ENCODE measurements at regions not wholly inside any gene's neighbourhood (a gene's known extent, or its start where the extent isn't known, plus 50 kb on each side); places are given as distances from the start of the nearest gene placed in this dataset.
"Not testable (repeated sequence)": the region's sequence is repeated elsewhere in the genome, so short reads cannot be mapped to it uniquely, and the experiment has no call there.

DNA sequence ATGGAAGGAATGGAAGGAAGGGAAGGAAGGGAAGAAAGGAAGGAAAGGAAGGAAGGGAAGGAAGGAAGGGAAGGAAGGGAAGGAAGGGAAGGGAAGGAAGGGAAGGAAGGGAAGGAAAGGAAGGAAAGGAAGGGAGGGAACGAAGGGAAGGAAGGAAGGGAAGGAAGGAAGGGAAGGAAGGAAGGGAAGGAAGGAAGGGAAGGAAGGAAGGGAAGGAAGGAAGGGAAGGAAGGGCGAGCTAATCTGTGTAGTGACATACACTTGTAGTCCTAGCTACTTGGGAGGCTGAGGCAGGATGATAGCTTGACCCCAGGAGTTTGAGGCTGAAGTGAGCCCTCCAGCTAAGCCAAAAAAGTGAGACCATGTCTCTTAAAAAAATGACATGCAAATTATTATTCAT, 311.3 kb upstream of the LUZP2 start:
- not testable (repeated sequence) for DNase-seq (ENCODE audit: low read depth)

- no peak for DNase-seq (ENCODE audit: low read depth)
Observed at GRCh38 chr11:24196733-24197132, 300.1 kb upstream of the LUZP2 start.

DNA sequence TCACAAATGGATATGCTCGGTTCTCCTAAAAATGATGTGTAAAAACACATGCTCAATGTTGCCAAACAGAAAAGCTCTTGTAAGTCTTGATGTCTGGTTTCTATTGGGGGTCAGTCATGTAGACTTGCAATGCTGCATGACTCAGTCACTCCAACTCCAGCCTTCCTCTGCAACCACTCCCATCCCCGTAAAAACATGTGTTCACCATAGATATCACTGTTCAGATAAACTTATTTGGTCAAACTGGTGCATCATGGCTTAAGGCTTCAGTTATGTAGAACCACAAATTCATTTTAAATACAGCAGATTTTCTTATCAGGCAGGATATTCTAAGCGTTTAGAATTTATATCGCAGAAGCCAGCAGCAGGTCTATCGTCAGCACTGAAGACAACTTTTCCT, 298.4 kb upstream of the LUZP2 start:
- peak; percentile 88 for DNase-seq (ENCODE audit: low read depth)

DNA sequence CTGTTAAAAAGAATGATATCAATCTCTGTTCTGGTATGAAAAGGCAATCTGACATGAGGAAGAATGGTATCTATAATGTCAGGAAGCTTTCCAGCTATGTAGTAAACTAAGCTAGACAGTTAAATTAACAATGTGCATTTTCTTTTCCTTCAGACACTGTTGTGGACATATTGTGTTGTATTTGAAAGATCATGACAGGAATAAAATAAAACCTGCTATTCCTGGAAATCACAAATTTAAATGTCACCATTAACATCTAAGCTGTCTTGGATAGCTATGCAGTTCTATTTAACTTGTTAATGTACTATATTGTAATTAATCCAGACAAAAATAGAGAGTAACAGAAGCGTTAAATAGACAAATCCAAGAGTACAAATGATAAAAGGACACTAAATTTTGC, 297.4 kb upstream of the LUZP2 start:
- no peak for DNase-seq (ENCODE audit: low read depth)

DNA sequence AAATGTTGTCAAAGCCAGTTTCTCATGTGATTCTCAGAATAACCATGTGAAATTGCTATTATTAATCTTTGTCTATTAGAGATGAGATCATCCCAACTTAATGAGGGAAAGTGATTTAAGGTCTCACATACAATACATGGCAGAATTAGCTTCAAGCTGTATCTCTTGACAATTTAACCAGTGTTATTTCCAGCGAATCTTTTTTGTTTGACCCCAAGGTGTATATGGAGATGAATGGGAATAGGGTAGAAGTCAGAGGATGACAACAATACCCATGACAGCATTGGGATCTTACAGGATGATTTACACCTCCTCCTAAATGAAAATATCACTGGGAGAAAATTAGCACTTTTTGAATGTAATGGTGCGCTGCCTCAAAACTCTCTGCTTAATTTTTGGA, 290.8 kb upstream of the LUZP2 start:
- no peak for DNase-seq (ENCODE audit: low read depth)

GRCh38 chr11:24206511-24206910, 290.3 kb upstream of the LUZP2 start:
- DNase-seq (ENCODE audit: low read depth) = no peak

GRCh38 chr11:24216488-24216887, 280.4 kb upstream of the LUZP2 start:
- no peak for DNase-seq (ENCODE audit: low read depth)

DNA sequence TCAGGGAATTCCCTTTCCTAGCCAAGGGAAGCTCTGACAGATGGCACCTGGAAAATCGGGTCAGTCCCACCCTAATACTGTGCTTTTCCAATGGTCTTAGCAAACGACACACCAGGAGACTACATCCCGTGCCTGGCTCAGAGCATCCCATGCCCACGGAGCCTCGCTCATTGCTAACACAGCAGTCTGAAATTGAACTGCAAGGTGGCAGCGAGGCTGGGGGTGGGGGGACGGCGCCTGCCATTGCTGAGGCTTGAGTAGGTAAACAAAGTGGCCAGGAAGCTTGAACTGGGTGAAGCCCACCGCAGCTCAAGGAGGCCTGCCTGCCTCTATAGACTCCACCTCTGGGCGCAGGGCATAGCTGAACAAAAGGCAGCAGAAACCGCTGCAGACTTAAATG, 279.5 kb upstream of the LUZP2 start:
- DNase-seq (ENCODE audit: low read depth) = not testable (repeated sequence)

GRCh38 chr11:24225501-24225900, 271.4 kb upstream of the LUZP2 start:
- DNase-seq (ENCODE audit: low read depth) = no peak

GRCh38 chr11:24226606-24227005, 270.2 kb upstream of the LUZP2 start:
- DNase-seq (ENCODE audit: low read depth) = no peak

DNA sequence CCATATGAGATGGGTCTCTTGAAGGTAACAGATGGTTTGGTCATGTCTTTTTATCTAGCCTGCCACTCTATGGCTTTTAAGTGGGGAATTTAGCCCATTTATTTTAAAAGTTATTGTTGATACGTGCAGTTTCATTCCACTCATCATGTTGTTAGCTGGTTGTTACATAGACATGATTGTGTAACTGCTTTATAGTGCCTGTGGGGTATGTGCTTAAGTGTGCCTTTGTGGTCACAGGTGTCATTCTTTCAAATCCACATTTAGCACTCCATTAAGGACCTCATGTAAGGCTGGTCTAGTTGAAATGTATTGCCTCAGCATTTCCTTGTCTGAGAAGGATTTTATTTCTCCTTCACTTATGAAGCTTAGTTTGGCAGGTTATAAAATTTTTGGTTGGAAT, 263.8 kb upstream of the LUZP2 start:
- no peak for DNase-seq (ENCODE audit: low read depth)

DNA sequence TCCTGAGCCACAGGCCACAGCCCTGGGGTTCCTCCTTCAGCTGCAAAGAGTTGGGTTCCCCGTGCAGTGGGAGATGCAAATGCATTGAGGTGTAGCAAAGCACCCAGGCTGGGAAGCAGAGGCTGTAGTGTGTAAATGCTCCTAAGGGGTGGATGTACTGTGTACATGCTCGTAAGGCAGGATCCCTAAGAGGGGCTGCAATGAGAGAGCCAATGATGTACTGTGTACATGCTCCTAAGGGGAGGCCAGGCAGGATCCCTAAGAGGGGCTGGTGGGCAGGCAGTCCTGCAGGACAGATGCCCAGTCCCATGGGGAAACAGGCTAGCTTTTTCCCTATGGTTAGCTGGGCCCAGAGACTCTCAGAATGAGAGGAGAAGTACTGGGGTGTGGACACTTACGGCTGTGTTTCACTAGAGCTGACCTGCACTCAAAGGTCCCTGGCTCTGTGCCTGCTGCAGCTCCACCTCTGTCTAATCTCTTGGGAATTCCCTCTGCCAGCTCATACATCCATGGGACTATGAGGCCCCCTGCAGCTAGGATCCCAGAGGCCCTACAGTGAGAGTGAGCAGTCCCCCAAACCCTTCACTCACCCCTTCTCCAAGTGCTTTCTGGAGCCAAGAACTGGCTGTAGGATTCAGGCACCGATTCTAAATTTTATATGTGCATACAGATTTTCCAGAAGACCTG, 261.9 kb upstream of the LUZP2 start:
- DNase-seq (ENCODE audit: low read depth) = no peak

DNA sequence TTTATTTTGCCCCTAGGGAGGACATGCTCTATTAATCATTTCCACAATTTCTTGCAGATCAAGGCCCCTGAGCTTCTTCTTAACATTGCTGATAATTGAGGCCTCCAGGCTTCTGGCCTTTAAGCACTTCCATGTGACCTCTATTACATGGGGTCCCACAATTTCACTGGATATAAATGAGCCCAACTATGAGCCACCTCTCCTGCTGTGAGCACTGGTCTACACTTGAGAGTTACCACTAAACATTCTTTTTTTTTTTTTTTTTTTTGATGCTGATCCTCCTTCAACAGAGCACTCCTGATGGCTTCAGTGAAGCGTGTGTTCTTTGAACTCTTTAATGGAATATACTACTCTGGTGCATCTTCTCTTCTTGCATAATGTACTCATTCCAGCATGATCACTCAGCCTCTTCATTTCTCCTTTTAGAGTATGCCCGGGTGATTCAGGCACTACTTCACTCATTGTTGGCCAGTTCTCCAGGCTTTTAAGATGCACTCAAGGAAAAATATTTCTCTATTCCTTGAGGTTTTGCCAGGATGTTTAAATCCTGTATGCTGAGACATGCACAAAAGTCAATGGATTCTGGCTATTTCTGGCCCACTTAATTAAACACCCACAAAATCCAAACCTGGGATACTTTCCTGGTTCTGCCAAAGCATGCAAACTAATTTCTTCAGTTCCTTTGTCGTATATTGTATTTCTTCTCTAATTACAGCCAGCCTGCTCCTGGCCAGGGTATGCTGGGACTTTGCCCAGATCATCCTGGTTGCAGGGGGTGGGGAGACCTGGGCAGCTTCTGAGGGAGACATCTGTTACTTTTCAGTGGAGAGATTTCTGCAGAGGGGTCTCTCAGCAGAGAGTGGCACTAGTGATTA, 257.8 kb upstream of the LUZP2 start:
- DNase-seq (ENCODE audit: low read depth) = no peak

- DNase-seq (ENCODE audit: low read depth) = no peak
Observed at GRCh38 chr11:24239930-24240329, 256.9 kb upstream of the LUZP2 start.

GRCh38 chr11:24240496-24241175, 256.2 kb upstream of the LUZP2 start:
- no peak for DNase-seq (ENCODE audit: low read depth)

GRCh38 chr11:24246715-24247114, 250.1 kb upstream of the LUZP2 start:
- no peak for DNase-seq (ENCODE audit: low read depth)

DNA sequence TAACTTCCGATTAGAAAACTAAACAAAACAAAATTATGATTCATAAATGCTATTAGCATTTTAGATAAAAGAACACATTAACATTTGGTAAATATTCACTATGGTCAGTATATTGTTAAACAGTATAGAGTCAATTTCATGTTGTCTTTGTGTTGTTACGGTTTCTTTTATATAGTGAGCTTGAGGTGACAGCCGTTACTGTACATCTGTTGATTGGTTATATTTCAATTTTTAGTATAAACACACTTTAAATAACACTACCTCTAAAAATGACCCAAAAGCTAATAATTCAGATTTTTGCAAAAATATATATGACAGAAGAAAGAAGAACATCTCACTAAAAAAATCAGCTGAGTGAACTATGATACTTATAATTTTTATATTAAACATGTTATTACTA, 249.0 kb upstream of the LUZP2 start:
- DNase-seq (ENCODE audit: low read depth) = no peak

- DNase-seq (ENCODE audit: low read depth) = no peak
Observed at GRCh38 chr11:24249921-24250320, 246.9 kb upstream of the LUZP2 start.

- no peak for DNase-seq (ENCODE audit: low read depth)
Observed at GRCh38 chr11:24253237-24253760, 243.6 kb upstream of the LUZP2 start.

- no peak for DNase-seq (ENCODE audit: low read depth)
Observed at GRCh38 chr11:24264868-24265267, 232.0 kb upstream of the LUZP2 start.

GRCh38 chr11:24267014-24267413, 229.8 kb upstream of the LUZP2 start:
- DNase-seq (ENCODE audit: low read depth) = no peak

DNA sequence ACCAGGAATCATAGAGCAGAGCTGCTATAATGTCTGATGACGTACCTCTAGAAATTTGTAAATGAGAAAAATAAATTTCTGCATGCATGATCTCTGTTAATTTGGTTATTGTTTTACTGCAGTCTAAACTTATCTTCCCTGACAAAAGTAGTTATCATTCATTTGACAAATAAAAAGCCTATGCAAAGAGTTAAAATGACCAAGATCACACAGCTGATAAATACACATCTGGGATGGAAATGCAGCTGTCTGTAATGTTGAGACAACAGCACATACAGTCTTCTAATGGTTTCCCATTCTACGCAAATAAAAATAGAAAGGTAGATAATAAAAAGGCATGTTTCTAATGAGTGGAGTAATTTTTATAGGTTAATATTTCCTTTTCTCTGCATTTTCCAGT, 225.1 kb upstream of the LUZP2 start:
- DNase-seq (ENCODE audit: low read depth) = no peak

Data from CMK (cell line).